Activated CD4-positive, CD25-positive, alpha-beta regulatory T cell treated with anti-CD3 and anti-CD28 coated beads, Interleukin-2, amount 50 U/mL, for 24 hours (primary cell): ENCODE measurements at regions not wholly inside any gene's neighbourhood (a gene's known extent, or its start where the extent isn't known, plus 50 kb on each side); places are given as distances from the start of the nearest gene placed in this dataset.

Experiments
- ATAC-seq, 2 donors: fragments of 150-1000 bp; cut with Tn5 transposase; one replicate each; pipeline ENCODE4 v1.10.0; 2021; ENCODE audit warnings: mild to moderate bottlenecking in 1 of 2, moderate library complexity in 1 of 2

GRCh38 chr13:111927181-111927540 is 139.8 kb upstream of the SOX1 start:
- ATAC-seq = no peak

GRCh38 chr13:111929036-111929616 is 137.8 kb upstream of the SOX1 start:
- ATAC-seq = no peak

DNA sequence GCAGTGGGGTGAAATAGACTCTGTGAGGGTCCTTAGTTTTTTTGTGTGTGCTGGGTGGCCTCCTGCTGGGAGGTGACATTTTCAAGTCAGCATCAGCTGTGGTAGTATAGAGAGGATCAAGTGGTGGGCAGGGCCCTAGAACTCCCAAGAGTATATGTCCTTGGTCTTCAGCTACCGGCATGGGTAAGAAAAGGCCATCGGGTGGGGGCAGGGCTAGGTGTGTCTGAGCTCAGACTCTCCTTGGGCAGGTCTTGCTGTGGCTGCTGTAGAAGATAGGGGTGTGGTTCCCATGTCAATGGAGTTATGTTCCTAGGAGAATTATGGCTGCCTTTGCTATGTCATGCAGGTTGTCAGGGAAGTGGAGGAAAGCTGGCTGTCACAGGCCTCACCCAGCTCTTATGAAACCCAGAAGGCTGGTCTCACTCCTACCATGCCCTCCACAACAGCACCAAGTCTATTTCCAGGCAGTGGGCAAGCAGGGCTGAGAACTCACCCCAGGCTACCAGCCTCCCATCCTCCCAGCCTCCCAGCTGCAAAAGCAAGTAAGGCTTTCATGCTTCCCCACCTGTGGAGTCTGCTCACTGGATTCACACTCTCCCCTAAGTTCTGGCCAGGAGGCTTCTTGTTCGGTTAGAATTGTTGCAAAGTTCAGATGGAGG is 130.6 kb upstream of the SOX1 start:
- ATAC-seq = no peak

DNA sequence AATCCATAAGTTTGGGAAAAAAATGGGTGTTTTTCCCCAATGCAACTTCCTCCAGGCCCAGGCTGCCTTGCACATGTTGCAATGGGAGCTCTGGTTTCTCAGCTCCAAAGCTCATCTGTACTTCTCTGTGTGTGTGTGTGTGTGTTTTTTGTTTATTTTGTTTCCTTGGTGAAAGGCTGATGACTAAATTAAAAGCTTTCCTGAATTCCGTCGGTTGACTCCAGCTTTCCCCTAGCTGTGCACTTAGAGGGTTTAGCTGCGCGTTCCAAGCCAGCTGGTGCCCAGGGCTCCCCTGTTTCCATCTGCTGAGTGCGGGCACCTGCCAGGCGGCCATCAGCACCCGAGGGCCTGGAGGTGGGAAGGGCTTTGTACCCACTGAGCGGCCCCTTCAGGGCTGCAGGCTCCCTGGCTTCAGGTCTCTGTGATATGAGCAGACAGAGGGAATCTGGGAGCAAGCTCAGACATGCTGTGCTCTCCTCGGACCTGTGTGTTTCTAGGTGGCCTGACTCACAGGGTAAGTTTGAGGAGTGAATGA is 129.1 kb upstream of the SOX1 start:
- ATAC-seq = no peak

DNA sequence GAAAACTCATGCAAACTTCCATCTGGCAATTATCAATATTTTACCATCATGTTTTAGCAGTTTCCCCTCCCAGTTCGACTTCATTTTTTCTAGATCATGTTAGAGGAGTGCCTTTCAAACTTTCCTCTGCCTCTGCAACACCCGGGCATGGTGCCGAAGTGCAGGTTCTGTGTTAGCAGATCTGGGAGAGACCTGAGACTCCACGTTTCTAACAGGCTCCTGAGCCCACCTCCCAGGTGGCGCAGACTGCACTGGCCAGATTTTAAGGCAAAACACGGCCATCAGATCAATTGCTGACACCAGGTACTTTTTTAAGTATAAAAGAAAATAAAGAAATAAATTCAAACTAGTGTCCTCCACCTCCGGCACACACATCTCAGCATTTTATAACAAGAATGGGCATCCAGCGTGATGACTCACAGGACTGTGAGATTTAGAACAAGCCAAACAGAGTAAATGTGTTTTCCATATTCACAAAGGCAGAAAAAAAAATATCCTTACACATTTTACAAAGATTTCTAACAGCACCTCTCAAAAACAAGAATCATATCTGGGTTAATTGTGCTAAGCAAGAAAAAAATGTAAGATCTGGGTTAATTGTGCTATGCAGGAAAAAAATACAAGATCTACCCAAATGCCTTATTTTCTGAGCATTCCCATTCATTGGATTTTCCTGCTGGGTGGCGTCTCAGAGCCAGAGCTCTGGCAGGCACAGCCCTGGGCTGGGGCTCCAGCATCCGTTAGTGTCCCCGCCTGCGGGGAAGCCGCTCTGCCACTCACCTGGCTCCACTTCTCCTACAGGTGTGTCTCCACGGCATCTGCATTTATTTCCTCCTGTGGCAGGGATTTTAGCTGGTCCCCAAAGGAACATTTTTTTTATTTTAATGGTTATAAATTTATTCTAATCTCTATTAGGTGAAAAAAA is 127.9 kb upstream of the SOX1 start:
- no peak for ATAC-seq

DNA sequence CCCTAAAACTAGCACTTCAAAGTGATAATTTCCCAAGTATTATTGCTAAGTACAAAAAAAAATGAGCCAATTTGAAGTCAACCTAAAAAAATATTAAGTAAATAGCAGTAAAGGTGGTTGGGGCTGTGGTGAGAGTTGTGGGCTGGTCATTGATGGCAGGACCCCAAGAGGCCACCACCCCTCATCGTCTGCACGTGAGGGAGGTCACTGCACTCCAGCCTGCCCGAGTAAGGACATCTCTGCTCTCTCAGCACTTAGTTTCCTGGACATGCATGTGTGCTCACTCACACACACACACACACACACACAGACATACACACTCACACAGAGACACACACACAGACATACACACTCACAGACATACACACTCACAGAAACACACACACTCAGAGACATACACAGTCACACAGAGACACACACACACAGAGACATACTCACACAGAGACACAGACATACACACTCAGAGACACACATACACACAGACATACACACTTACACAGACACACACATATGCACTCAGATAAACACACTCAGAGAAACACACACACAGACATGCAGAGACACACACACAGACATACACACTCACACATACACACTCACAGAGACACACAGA is 127.2 kb upstream of the SOX1 start:
- ATAC-seq = no peak

GRCh38 chr13:111940892-111941291 is 126.1 kb upstream of the SOX1 start:
- ATAC-seq = no peak

DNA sequence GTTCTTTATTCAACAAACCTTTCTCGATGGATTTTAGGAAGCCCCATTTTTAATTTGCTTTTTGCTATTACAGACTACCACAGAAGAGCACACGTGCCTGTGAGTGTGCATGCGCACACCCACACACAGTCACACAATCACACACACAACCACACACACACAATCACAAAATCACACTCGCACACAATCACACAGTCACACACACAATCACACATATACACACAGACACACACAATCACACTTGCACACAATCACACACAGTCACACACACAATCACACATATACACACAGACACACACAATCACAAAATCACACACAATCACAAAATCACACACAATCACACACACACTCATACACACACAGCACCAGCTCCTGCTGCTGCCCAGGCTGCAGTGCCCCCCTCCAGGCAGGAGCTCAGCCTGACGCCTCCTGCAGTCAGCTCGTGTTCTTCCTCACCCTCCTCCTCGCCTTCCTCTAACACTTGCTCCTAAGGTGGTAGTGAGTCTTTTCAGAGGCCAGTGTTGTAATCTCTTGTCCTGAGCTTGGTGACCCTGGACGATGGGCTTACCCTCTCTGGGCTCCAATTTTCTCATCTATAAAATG is 125.0 kb upstream of the SOX1 start:
- no peak for ATAC-seq

GRCh38 chr13:111943229-111943795 is 123.6 kb upstream of the SOX1 start:
- ATAC-seq = no peak

DNA sequence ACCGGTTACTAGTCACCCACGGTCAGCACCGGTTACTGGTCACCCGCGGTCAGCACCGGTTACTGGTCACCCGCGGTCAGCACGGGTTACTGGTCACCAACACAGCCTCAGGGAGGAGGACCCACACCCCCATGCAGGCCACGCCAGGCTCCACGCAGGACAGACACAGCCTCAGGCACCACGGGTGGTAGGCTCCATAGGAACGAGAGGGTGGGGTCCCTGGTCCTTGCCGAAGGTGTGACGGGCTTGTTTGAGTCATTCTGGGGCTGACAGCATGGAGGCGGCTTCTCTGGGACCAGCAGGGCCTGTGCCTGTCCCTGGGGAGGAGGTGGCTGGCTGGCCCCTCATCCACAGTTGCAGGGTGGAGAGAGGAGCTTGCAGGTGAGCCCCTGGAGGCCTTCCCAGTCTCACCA is 122.8 kb upstream of the SOX1 start:
- no peak for ATAC-seq

DNA sequence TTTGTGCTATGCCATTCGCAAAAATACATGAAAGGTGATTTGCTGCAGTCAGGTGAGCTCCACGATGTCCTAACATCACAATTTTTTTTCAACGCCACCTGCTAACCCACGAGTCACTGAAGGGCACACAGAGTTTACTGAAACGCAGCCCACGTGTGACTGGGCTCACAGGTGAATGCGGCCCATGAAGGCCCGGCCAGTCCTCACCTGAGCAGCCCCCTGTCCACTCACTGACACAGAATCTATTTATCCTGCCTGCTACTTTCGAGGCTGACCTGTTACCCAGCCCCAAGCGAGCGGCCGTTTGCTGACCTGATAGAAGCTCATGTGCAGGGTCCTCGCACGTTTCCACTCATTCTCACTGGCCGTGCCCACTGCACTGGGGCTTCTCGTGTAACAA is 121.9 kb upstream of the SOX1 start:
- no peak for ATAC-seq

GRCh38 chr13:111946214-111946613 is 120.7 kb upstream of the SOX1 start:
- no peak for ATAC-seq

DNA sequence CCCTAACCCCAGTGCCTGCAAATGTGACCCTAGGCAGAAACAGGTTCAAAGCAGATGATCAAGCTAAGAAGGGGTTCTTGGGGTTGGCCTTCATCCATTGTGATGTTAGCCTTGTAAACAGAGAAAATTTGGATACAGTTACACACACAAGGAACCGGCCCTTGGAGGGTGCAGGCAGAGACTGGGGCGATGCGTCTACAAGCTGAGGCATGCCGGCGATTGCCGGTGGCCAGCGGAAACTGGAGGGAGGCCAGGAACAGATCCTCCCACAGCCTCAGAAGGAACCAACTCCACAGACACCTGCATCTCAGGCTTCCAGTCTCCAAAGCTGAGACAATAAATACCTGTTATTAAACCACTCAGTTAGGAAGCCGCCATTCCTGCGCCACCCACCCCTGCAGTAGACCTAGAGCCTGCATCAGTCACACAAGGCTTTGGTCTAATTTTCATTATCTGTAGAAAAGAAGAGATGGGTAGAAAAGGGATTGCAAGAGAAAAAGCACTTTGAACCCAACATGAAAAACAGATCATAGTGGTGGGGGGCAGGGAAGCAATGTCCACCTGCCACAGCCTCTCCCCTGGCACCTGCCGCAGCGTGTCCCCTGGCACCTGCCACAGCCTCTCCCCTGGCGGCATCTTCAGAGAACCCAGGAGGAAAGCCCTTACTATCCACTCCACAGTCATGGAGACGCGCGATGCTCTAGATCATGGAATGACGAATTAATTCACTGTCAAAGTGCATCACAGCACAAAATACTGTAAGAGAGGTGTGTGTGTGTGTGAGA is 119.7 kb upstream of the SOX1 start:
- no peak for ATAC-seq

- ATAC-seq = no peak
Measured at GRCh38 chr13:111947876-111948275, 119.1 kb upstream of the SOX1 start.

- ATAC-seq = no peak
Measured at GRCh38 chr13:111948281-111948680, 118.7 kb upstream of the SOX1 start.

GRCh38 chr13:111948811-111949210 is 118.1 kb upstream of the SOX1 start:
- no peak for ATAC-seq

- no peak for ATAC-seq
Measured at GRCh38 chr13:111949311-111949710, 117.6 kb upstream of the SOX1 start.

DNA sequence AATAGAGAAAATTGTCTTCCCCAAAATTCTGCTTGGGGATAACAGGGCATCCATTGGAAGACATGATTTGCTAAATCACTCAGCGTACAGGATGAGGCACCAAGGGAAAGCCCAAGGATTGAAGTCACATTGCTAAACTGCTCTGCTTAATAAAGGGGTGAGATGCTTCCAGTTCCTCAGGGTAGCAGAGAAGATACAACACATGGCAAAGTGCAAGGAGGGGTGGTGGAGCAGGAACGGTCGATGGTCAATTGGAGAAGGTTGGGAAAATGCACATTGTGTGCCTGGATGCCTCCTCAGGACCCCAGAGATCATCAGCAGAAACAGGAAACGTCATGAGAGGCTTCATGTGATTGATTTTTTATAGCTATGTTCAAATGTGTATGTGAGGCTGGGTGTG is 116.3 kb upstream of the SOX1 start:
- ATAC-seq = no peak

DNA sequence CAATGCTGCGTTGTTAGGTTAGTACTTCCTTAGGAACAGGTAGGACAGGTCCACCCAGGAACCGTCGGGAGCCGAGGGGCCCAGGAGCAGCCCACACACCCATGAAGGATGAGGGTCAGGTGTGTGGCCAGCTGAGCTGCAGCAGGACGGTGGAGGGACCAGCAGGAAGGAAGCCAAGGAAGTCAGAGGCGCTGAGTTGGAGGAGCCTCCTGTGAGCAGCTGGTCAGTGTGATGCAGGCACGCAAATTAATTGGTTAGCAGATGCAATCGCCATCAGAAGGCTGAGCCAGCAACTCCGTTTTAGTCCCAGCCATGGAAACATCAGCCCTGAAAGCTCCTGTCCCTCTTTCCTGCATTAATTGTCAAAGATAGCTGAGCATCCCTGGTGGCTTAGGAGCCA is 114.9 kb upstream of the SOX1 start:
- no peak for ATAC-seq

DNA sequence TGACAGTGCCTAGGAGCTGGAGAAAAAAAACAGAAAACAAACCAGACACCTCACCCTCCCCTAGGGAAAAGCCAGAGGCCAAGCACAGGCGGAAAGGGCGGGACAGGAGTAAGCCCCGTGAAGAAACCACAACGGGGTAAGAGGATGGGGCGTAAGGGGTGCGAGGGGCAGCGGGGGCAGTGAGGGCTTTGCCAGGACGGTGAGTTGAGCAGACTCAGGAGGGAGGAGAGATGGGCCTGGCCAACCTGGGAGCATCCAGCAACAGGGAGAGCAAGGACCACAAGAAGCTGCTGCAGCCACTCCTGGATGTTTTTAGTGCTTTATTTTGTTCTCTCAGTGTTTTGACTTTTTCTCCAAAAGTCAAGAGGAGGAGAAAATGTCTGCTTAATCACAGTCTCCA is 114.1 kb upstream of the SOX1 start:
- ATAC-seq = no peak

- no peak for ATAC-seq
Measured at GRCh38 chr13:111953546-111954178, 113.3 kb upstream of the SOX1 start.
